Fibroblast of peridontal ligament (primary cell): ENCODE measurements at regions not wholly inside any gene's neighbourhood (a gene's known extent, or its start where the extent isn't known, plus 50 kb on each side); places are given as distances from the start of the nearest gene placed in this dataset.

Source experiments
- DNase-seq: peaks from one replicate; pipeline ENCODE4 v3.0.0-alpha.2; 2010; ENCODE audit errors: extremely low read depth

GRCh38 chr11:112780351-112781087 lies 180.7 kb upstream of the NCAM1 start:
- DNase-seq, result no peak

- no peak for DNase-seq
Measured at GRCh38 chr11:112783945-112784322, 177.3 kb upstream of the NCAM1 start.

GRCh38 chr11:112784323-112785073 lies 176.7 kb upstream of the NCAM1 start:
- peak; percentile 35 for DNase-seq

- peak; percentile 25 for DNase-seq
Measured at GRCh38 chr11:112785149-112785548, 176.1 kb upstream of the NCAM1 start.

- DNase-seq, result peak; percentile 58
Measured at GRCh38 chr11:112785719-112786118, 175.5 kb upstream of the NCAM1 start.

- DNase-seq, result no peak
Measured at GRCh38 chr11:112786196-112786595, 175.0 kb upstream of the NCAM1 start.

- no peak for DNase-seq
Measured at GRCh38 chr11:112786886-112787530, 174.2 kb upstream of the NCAM1 start.

- no peak for DNase-seq
Measured at GRCh38 chr11:112789481-112789880, 171.7 kb upstream of the NCAM1 start.

GRCh38 chr11:112790286-112790685 lies 170.9 kb upstream of the NCAM1 start:
- no peak for DNase-seq

GRCh38 chr11:112792070-112792469 lies 169.2 kb upstream of the NCAM1 start:
- DNase-seq, result no peak

GRCh38 chr11:112793416-112793815 lies 167.8 kb upstream of the NCAM1 start:
- no peak for DNase-seq

- DNase-seq, result no peak
Measured at GRCh38 chr11:112794331-112794846, 166.8 kb upstream of the NCAM1 start.

GRCh38 chr11:112795142-112795815 lies 165.9 kb upstream of the NCAM1 start:
- no peak for DNase-seq

GRCh38 chr11:112795911-112796649 lies 165.1 kb upstream of the NCAM1 start:
- no peak for DNase-seq

- DNase-seq, result no peak
Measured at GRCh38 chr11:112797092-112797491, 164.1 kb upstream of the NCAM1 start.

- no peak for DNase-seq
Measured at GRCh38 chr11:112797648-112798293, 163.4 kb upstream of the NCAM1 start.

GRCh38 chr11:112801025-112801816 lies 160.0 kb upstream of the NCAM1 start:
- no peak for DNase-seq

- no peak for DNase-seq
Measured at GRCh38 chr11:112801817-112802088, 159.5 kb upstream of the NCAM1 start.

GRCh38 chr11:112805658-112806057 lies 155.6 kb upstream of the NCAM1 start:
- no peak for DNase-seq

- DNase-seq, result no peak
Measured at GRCh38 chr11:112806256-112806655, 155.0 kb upstream of the NCAM1 start.
